HG03095 (cell line): ENCODE measurements at regions not wholly inside any gene's neighbourhood (a gene's known extent, or its start where the extent isn't known, plus 50 kb on each side); places are given as distances from the start of the nearest gene placed in this dataset.

Experiments used
- ATAC-seq: cut with Tn5 transposase; IDR thresholded peaks from one replicate; pipeline ENCODE4 v1.9.1; 2021; ENCODE audit warnings: moderate library complexity; ENCODE audit not compliant: unreplicated experiment

GRCh38 chr12:125470838-125471783, 405.9 kb downstream of the AACS start:
- no peak for ATAC-seq

GRCh38 chr12:125473501-125473900, 408.3 kb downstream of the AACS start:
- ATAC-seq, result no peak

GRCh38 chr12:125487336-125487735, 422.1 kb downstream of the AACS start:
- ATAC-seq, result no peak

GRCh38 chr12:125491553-125491952, 426.3 kb downstream of the AACS start:
- ATAC-seq, result no peak

- ATAC-seq, result no peak
Observed at GRCh38 chr12:125492354-125493270, 427.4 kb downstream of the AACS start.

GRCh38 chr12:125493704-125494308, 428.6 kb downstream of the AACS start:
- ATAC-seq, result no peak

- no peak for ATAC-seq
Observed at GRCh38 chr12:125503128-125503527, 437.9 kb downstream of the AACS start.

- no peak for ATAC-seq
Observed at GRCh38 chr12:125509195-125509594, 444.0 kb downstream of the AACS start.

GRCh38 chr12:125512541-125513298, 447.5 kb downstream of the AACS start:
- ATAC-seq, result no peak

GRCh38 chr12:125515887-125516286, 450.7 kb downstream of the AACS start:
- ATAC-seq, result no peak

- ATAC-seq, result no peak
Observed at GRCh38 chr12:125518074-125518473, 452.8 kb downstream of the AACS start.

- no peak for ATAC-seq
Observed at GRCh38 chr12:125519026-125519651, 453.9 kb downstream of the AACS start.

GRCh38 chr12:125525879-125526278, 460.6 kb downstream of the AACS start:
- ATAC-seq, result no peak

- ATAC-seq, result no peak
Observed at GRCh38 chr12:125528281-125528680, 463.0 kb downstream of the AACS start.

- ATAC-seq, result no peak
Observed at GRCh38 chr12:125530201-125530600, 465.0 kb downstream of the AACS start.

- no peak for ATAC-seq
Observed at GRCh38 chr12:125530876-125531275, 465.6 kb downstream of the AACS start.

GRCh38 chr12:125531574-125531973, 466.3 kb downstream of the AACS start:
- no peak for ATAC-seq

- no peak for ATAC-seq
Observed at GRCh38 chr12:125533434-125534029, 468.3 kb downstream of the AACS start.

- no peak for ATAC-seq
Observed at GRCh38 chr12:125538401-125539199, 473.4 kb downstream of the AACS start.
